22Rv1 (cell line): ENCODE measurements at regions not wholly inside any gene's neighbourhood (a gene's known extent, or its start where the extent isn't known, plus 50 kb on each side); places are given as distances from the start of the nearest gene placed in this dataset.

Experiments
- CTCF ChIP-seq: fragments of 450-650 bp; IDR thresholded peaks from 2 replicates; pipeline ENCODE4 v1.5.1; 2017; ENCODE audit warnings: mild to moderate bottlenecking
- ZFX ChIP-seq: fragments of 450-650 bp; IDR thresholded peaks from 2 replicates; pipeline ENCODE4 v1.6.1; 2017; ENCODE audit warnings: antibody characterized with exemption, borderline replicate concordance

GRCh38 chr4:120524237-120524636 is 398.3 kb downstream of the PRDM5 start:
- no peak for TF ChIP-seq CTCF
- no peak for TF ChIP-seq ZFX
